HG02759 (cell line): ENCODE measurements at regions not wholly inside any gene's neighbourhood (a gene's known extent, or its start where the extent isn't known, plus 50 kb on each side); places are given as distances from the start of the nearest gene placed in this dataset.
"Not testable (repeated sequence)": the region's sequence is repeated elsewhere in the genome, so short reads cannot be mapped to it uniquely, and the experiment has no call there.

Experiments used
- ATAC-seq: cut with Tn5 transposase; IDR thresholded peaks from one replicate; pipeline ENCODE4 v1.9.1; 2021; ENCODE audit warnings: mild to moderate bottlenecking, moderate library complexity; ENCODE audit not compliant: unreplicated experiment

GRCh38 chr11:110514967-110515366, 85.2 kb downstream of the FDX1 start:
- no peak for ATAC-seq

GRCh38 chr11:110517381-110517780, 87.6 kb downstream of the FDX1 start:
- ATAC-seq = not testable (repeated sequence)

- ATAC-seq = no peak
These were observed 89.2 kb downstream of the FDX1 start for GRCh38 chr11:110518809-110519514.

GRCh38 chr11:110519796-110520195, 90.0 kb downstream of the FDX1 start:
- no peak for ATAC-seq

DNA sequence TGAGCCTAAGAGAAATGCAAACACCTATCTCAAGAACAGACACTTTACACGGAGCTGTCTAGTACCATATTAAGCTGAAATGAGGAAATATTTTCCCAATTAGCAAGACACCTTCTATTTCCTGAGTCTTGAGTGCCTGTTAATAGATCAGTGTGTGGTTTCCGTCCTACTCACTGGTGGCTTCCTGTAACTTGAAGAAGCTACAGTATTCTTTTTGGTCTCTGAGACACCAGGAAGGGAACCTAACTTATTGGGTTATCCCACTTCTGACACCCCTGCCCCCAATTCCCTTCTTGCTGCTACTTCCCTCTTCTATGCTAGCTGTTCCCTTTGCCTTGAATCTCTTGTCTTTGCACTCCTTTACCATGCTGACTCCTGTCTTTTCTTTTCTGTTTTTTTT, 92.7 kb downstream of the FDX1 start:
- ATAC-seq = no peak

GRCh38 chr11:110524238-110524637, 94.5 kb downstream of the FDX1 start:
- ATAC-seq = no peak

GRCh38 chr11:110525883-110526282, 96.1 kb downstream of the FDX1 start:
- ATAC-seq = peak; percentile 88

- ATAC-seq = peak; percentile 62
These were observed 96.6 kb downstream of the FDX1 start for GRCh38 chr11:110526323-110526722.
